Activated CD8-positive, alpha-beta T cell treated with anti-CD3 and anti-CD28 coated beads for 36 hours (primary cell): ENCODE measurements at regions not wholly inside any gene's neighbourhood (a gene's known extent, or its start where the extent isn't known, plus 50 kb on each side); places are given as distances from the start of the nearest gene placed in this dataset.

ENCODE experiments used
- ATAC-seq: fragments of 200-7000 bp; cut with Tn5 transposase; one replicate; pipeline ENCODE4 v1.10.0; 2021; ENCODE audit warnings: mild to moderate bottlenecking, moderate library complexity
- CTCF ChIA-PET: fragments of 350-600 bp; sonication (Branson Sonifier 250); formaldehyde crosslinking; loops from one replicate; lab custom pipeline; 2021; ENCODE audit warnings: antibody characterized with exemption; lab: Charles Lee
- POLR2A ChIA-PET: fragments of 350-600 bp; sonication (Branson Sonifier 250); formaldehyde crosslinking; loops from one replicate; lab custom pipeline; 2021; ENCODE audit warnings: antibody characterized with exemption; lab: Charles Lee
- DNase-seq: peaks from one replicate; pipeline ENCODE4 v3.0.0-alpha.2; 2020
- H3K27ac Mint-ChIP-seq: one replicate; pipeline ENCODE4 v1.8.0; 2021; ENCODE audit warnings: mild to moderate bottlenecking, mixed read lengths
- H3K27me3 Mint-ChIP-seq: one replicate; pipeline ENCODE4 v1.8.0; 2021; ENCODE audit warnings: mixed read lengths
- H3K36me3 Mint-ChIP-seq: one replicate; pipeline ENCODE4 v1.8.0; 2021; ENCODE audit warnings: low read depth, mixed read lengths
- H3K4me1 Mint-ChIP-seq: one replicate; pipeline ENCODE4 v1.8.0; 2021; ENCODE audit warnings: low read depth, mixed read lengths
- H3K4me3 Mint-ChIP-seq: one replicate; pipeline ENCODE4 v1.8.0; 2021; ENCODE audit warnings: mild to moderate bottlenecking, moderate library complexity, mixed read lengths
- H3K9me3 Mint-ChIP-seq: one replicate; pipeline ENCODE4 v1.8.0; 2021; ENCODE audit warnings: mixed read lengths
- CTCF ChIP-seq: fragments of 200-600 bp; IDR thresholded peaks from one replicate; pipeline ENCODE4 v1.8.0; 2022; ENCODE audit warnings: antibody characterized with exemption, mild to moderate bottlenecking
- intact Hi-C: fragments of 100-400 bp; cut with micrococcal nuclease; formaldehyde crosslinking; loops from one replicate; pipeline ENCODE4 v1.10.0; 2022

DNA sequence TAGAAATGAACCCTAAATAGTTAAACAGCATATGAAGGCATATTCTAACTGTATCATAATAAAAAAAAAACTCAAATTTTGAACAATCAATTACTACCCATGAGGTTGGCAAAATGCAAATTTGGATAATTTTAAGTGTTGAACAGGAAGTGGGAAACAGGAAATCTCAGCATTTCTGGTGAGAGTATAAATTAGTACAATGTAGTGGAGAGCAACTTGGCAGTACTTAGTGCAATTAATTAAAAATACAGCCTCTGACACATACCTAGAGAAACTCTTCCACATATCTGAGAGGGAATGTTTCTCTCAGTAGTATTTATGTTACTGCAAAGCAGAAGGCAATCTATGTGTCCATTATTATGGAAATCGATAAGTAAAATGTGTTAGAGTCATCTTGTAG is 96.8 kb downstream of the TUSC7 start:
- ChIA-PET POLR2A (no interaction called here), CTCF (no interaction called here)
- H3K9me3 Mint-ChIP-seq = peaks cover 10% of the 10 kb centered on the region
- H3K27ac Mint-ChIP-seq = no peak overlapping the region
- H3K4me3 Mint-ChIP-seq = no peak overlapping the region
- H3K27me3 Mint-ChIP-seq = no peaks in the 10 kb centered on the region
- H3K36me3 Mint-ChIP-seq = no peaks in the 10 kb centered on the region
- intact Hi-C loops = no loop called here
- no peak for TF ChIP-seq CTCF
- no peaks in the 10 kb centered on the region for H3K4me1 Mint-ChIP-seq
- ATAC-seq (no peak), DNase-seq (no peak)

- no peaks in the 10 kb centered on the region for H3K36me3 Mint-ChIP-seq
- no peak for TF ChIP-seq CTCF
- no peak for DNase-seq
- no peak for ATAC-seq
- ChIA-PET CTCF (no interaction called here), POLR2A (no interaction called here)
- H3K27ac Mint-ChIP-seq = no peak overlapping the region
- peaks cover 8% of the 10 kb centered on the region for H3K9me3 Mint-ChIP-seq
- intact Hi-C loops = no loop called here
- H3K27me3 Mint-ChIP-seq = no peaks in the 10 kb centered on the region
- no peaks in the 10 kb centered on the region for H3K4me1 Mint-ChIP-seq
- no peak overlapping the region for H3K4me3 Mint-ChIP-seq
Observed at GRCh38 chr3:116808725-116809124, 99.1 kb downstream of the TUSC7 start.

GRCh38 chr3:116809208-116809607 is 99.6 kb downstream of the TUSC7 start:
- ATAC-seq (no peak), DNase-seq (no peak)
- Mint-ChIP-seq H3K36me3 (no peaks in the 10 kb centered on the region), H3K27me3 (no peaks in the 10 kb centered on the region), H3K4me1 (no peaks in the 10 kb centered on the region), H3K4me3 (no peak overlapping the region), H3K9me3 (peaks cover 8% of the 10 kb centered on the region), H3K27ac (no peak overlapping the region)
- CTCF ChIA-PET = no interaction called here
- intact Hi-C loops = no loop called here
- TF ChIP-seq CTCF = no peak
- POLR2A ChIA-PET = no interaction called here

DNA sequence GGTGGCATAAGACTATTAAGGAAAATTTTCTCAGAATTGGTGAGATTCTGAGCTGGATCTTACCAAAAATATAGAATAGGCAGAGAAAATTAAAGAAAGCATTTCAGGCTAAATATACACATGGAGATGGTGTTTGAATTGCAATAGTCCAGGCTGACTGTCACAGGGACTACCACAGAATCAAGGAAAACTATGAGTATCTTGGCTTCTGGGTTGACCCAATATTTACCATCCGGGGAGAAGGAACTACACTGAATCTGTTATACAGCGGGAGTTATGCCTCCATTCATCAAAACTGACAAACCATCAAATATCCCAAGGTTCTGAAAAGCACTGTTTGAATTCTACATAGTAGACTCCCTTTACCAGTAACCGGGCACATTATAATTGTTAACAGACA is 102.2 kb downstream of the TUSC7 start:
- Mint-ChIP-seq H3K27ac (no peak overlapping the region), H3K4me1 (no peaks in the 10 kb centered on the region), H3K9me3 (peaks cover 8% of the 10 kb centered on the region), H3K27me3 (no peaks in the 10 kb centered on the region), H3K36me3 (no peaks in the 10 kb centered on the region), H3K4me3 (no peak overlapping the region)
- no peak for TF ChIP-seq CTCF
- ChIA-PET CTCF (no interaction called here), POLR2A (no interaction called here)
- intact Hi-C loops = no loop called here
- DNase-seq (no peak), ATAC-seq (no peak)

DNA sequence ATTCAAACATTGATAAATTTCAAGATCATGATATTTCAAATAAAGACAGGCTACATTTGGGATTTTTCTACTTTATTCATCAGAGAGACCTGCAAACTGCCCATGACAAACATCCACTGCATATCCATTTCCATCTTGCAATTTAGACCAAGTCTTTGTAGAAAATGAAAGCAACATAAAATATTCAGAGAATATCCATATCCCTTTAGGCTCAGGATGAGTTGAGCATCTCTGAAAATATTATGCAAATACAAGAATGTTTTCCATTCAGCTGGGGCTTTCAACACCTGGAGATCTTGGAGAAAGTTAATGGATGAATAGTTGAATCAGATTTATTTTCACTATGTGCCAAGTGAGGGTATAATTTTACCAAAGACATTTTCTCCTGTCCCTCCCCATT is 103.4 kb downstream of the TUSC7 start:
- Mint-ChIP-seq H3K4me3 (no peak overlapping the region), H3K27ac (no peak overlapping the region), H3K36me3 (no peaks in the 10 kb centered on the region), H3K4me1 (no peaks in the 10 kb centered on the region), H3K27me3 (no peaks in the 10 kb centered on the region), H3K9me3 (peaks cover 6% of the 10 kb centered on the region)
- no peak for TF ChIP-seq CTCF
- intact Hi-C loops = no loop called here
- ChIA-PET CTCF (no interaction called here), POLR2A (no interaction called here)
- no peak for ATAC-seq
- no peak for DNase-seq
